Common myeloid progenitor, CD34-positive (primary cell): ENCODE measurements at regions not wholly inside any gene's neighbourhood (a gene's known extent, or its start where the extent isn't known, plus 50 kb on each side); places are given as distances from the start of the nearest gene placed in this dataset.

ENCODE experiments used
- CTCF ChIA-PET: fragments of 350-600 bp; sonication (Branson Sonifier 250); formaldehyde crosslinking; loops from one replicate; lab custom pipeline; 2021; ENCODE audit warnings: antibody characterized with exemption; lab: Charles Lee
- POLR2A ChIA-PET: fragments of 350-600 bp; sonication (Branson Sonifier 250); formaldehyde crosslinking; loops from one replicate; lab custom pipeline; 2021; ENCODE audit warnings: antibody characterized with exemption; lab: Charles Lee
- DNase-seq, 3 donors: peaks; one replicate each; pipeline versions ENCODE4 v3.0.0 to v3.0.0-alpha.2; 2013
- H3K27ac ChIP-seq, 2 experiments: 1 replicate in 1 of 2; 2 replicates in 1 of 2; pipeline ENCODE4 v1.7.0; 2013; ENCODE audit warnings: inconsistent platforms in 2 of 2, low read length in 2 of 2, mild to moderate bottlenecking in 2 of 2, low read depth in 1 of 2, moderate library complexity in 1 of 2; ENCODE audit not compliant: severe bottlenecking in 2 of 2, insufficient read depth in 1 of 2, poor library complexity in 1 of 2
- H3K27me3 ChIP-seq, 5 experiments: replicated peaks in 2 of 5; 1 replicate in 3 of 5; 2 replicates in 2 of 5; pipeline versions ENCODE4 v1.6.1 to v1.7.0; 2013; ENCODE audit warnings: low read length in 4 of 5, mild to moderate bottlenecking in 2 of 5, moderate library complexity in 2 of 5, inconsistent platforms in 1 of 5; ENCODE audit not compliant: insufficient read depth in 5 of 5, control insufficient read depth in 4 of 5
- H3K36me3 ChIP-seq, 4 experiments: 1 replicate in 2 of 4; 2 replicates in 2 of 4; pipeline versions ENCODE4 v1.6.1 to v1.7.0; 2013; ENCODE audit warnings: low read length in 3 of 4, control low read depth in 1 of 4, mild to moderate bottlenecking in 1 of 4; ENCODE audit not compliant: control insufficient read depth in 4 of 4, insufficient read depth in 4 of 4
- H3K4me1 ChIP-seq, 4 experiments: 1 replicate in 3 of 4; 2 replicates in 1 of 4; pipeline versions ENCODE4 v1.6.1 to v1.7.1; 2013; ENCODE audit warnings: low read length in 3 of 4, mild to moderate bottlenecking in 3 of 4, control low read depth in 1 of 4, inconsistent platforms in 1 of 4, moderate library complexity in 1 of 4; ENCODE audit not compliant: control insufficient read depth in 4 of 4, insufficient read depth in 4 of 4; ENCODE audit errors: control extremely low read depth in 1 of 4
- H3K4me3 ChIP-seq, 7 experiments: 1 replicate in 4 of 7; 2 replicates in 3 of 7; pipeline versions ENCODE4 v1.5.1 to v1.7.0; 2013; ENCODE audit warnings: mild to moderate bottlenecking in 7 of 7, low read length in 6 of 7, moderate library complexity in 6 of 7, inconsistent platforms in 2 of 7, low read depth in 2 of 7, control low read depth in 1 of 7; ENCODE audit not compliant: insufficient read depth in 4 of 7, control insufficient read depth in 1 of 7; ENCODE audit errors: extremely low read depth in 1 of 7
- H3K9me3 ChIP-seq, 5 experiments: 1 replicate in 4 of 5; 2 replicates in 1 of 5; pipeline versions ENCODE4 v1.6.1 to v1.7.1; 2013; ENCODE audit warnings: low read length in 4 of 5, mild to moderate bottlenecking in 2 of 5, inconsistent platforms in 1 of 5, low read depth in 1 of 5, moderate library complexity in 1 of 5; ENCODE audit not compliant: control insufficient read depth in 4 of 5, insufficient read depth in 2 of 5; ENCODE audit errors: control extremely low read depth in 1 of 5
- WGBS: methylation state at CpG from one replicate; pipeline ENCODE4 v1.1.5; 2013; ENCODE audit not compliant: insufficient coverage; 5-methylcytosine and 5-hydroxymethylcytosine counted together

DNA sequence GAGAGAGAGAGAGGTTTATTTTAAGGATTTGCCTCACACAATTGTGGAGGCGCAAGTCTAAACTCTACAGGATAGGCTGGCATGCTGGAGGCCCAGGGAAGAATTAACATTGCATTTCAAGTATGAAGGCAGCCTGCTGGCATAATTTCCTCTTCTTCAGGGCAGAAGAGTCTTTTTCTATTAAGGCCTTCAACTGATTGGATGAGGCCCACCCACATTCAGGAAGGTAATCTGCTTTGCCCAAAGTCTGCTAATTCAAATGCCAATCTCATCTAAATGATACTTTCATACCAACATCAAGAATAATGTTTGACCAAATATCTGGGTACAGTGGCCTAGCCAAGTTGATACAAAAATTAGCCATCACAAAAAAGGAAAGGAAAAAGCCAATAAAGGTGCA, 258.1 kb upstream of the MDFIC2 start:
- no peaks in the 10 kb centered on the region for H3K27me3 ChIP-seq
- H3K27ac ChIP-seq, result no peak overlapping the region
- no peaks in the 10 kb centered on the region for H3K4me1 ChIP-seq
- 86% methylated on average over 1 of the region's 1 CpG for WGBS
- H3K9me3 ChIP-seq, result no peaks in the 10 kb centered on the region
- POLR2A ChIA-PET, result no interaction called here
- no peak overlapping the region for H3K4me3 ChIP-seq
- DNase-seq, result no peak
- CTCF ChIA-PET, result no interaction called here
- no peaks in the 10 kb centered on the region for H3K36me3 ChIP-seq

DNA sequence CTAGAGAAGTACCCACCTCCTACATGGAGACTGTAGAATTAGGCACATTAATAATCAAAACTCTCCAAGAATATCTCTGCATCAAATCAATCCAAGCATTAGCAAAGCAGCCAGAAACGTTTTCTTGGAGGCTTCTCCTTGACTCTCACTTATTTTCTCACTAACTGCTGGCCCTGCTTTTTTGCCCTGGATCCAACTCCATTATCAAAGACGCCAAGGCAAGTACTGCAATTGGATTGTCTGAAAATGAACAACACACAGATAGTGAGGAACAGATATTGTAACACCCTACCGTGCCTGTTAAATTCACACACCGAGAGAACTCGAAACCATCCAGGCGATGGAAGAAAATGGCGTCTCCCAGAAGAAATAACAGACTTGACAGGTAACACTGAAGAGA, 256.2 kb upstream of the MDFIC2 start:
- POLR2A ChIA-PET, result no interaction called here

DNA sequence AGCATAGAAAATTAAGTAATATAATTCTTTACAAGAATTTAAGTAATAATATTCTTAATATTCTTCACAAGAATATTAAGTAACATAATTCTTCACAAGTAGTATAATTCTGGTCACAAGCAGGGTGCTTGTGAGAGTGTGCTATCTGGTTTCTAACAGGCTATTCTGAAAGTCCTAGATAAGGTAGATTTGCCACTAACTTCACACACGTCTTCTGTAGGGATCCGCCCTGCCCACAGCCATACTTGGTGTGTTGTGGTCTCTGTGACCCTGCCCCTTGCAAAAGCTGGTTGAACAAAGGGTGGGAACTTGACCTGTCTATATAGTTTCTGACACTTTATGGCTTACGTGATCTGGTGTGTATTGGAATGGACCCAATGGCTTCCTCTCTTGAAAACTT, 253.4 kb upstream of the MDFIC2 start:
- CTCF ChIA-PET, result no interaction called here
- Histone ChIP-seq H3K4me3 (no peak overlapping the region), H3K27ac (no peak overlapping the region), H3K4me1 (no peaks in the 10 kb centered on the region), H3K36me3 (no peaks in the 10 kb centered on the region), H3K27me3 (no peaks in the 10 kb centered on the region), H3K9me3 (peaks cover 0 to 11% (median 0%) of the 10 kb centered on the region in 5 experiments)
- POLR2A ChIA-PET, result interaction anchor here (1.1 kb wide), 1 partner anchor 13 kb away, joined by 3 read pairs; no protein-coding TSS in a partner anchor
- 95% methylated on average over 3 of the region's 3 CpGs for WGBS
- peak; percentile 25 to 73 (median 63) for DNase-seq

More for the DNA sequence above, 256.2 kb upstream of the MDFIC2 start:
- Histone ChIP-seq H3K4me1 (no peaks in the 10 kb centered on the region), H3K36me3 (no peaks in the 10 kb centered on the region), H3K9me3 (peaks cover 0 to 9% (median 0%) of the 10 kb centered on the region in 5 experiments), H3K4me3 (no peak overlapping the region), H3K27me3 (no peaks in the 10 kb centered on the region), H3K27ac (no peak overlapping the region)
- DNase-seq, result no peak
- CTCF ChIA-PET, result no interaction called here
- WGBS, result 98% methylated on average over 7 of the region's 7 CpGs

DNA sequence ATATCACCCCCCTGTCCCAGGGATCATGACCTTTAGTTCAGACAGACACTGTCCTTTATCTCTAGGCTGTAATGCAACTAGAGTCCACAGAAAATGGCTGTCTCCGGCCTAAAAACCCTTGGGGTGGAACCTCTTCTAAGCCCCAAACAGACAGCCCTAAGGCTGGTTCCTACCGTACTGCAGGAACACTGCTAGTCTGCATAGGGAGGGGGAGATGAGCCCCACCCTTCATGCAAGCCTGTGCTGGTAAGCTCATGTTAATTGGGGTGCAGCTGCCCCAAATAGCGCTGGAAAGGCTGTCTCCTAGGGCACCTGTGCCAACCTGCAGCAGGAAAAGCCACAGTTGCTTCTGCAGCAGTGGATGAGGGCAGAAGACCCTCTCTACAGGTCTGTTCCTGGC, 252.1 kb upstream of the MDFIC2 start:
- Histone ChIP-seq H3K4me1 (peaks cover 0 to 3% (median 0%) of the 10 kb centered on the region in 4 experiments), H3K27ac (no peak overlapping the region), H3K36me3 (no peaks in the 10 kb centered on the region), H3K27me3 (no peaks in the 10 kb centered on the region), H3K4me3 (no peak overlapping the region), H3K9me3 (peaks cover 0 to 11% (median 0%) of the 10 kb centered on the region in 5 experiments)
- WGBS, result 96% methylated on average over 2 of the region's 3 CpGs
- POLR2A ChIA-PET, result no interaction called here
- CTCF ChIA-PET, result no interaction called here
- DNase-seq, result no peak

DNA sequence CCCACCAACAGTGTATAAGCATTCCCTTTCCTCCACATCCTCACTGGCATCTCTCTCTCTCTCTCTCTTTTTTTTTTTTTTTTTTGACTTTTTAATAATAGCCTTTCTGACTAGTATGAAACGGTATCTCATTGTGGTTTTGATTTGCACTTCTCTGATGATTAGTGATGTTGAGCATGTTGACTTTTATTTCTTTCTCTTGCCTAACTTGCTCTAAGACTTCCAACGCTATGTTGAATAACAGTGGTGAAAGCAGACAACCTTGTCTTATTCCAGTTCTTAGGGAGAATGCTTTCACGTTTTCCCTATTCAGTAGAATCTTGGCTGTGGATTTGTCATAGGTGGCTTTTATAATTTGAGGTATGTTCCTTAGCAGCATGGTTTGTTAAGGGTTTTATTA, 249.4 kb upstream of the MDFIC2 start:
- Histone ChIP-seq H3K36me3 (no peaks in the 10 kb centered on the region), H3K9me3 (peaks cover 0 to 11% (median 0%) of the 10 kb centered on the region in 5 experiments), H3K4me3 (no peak overlapping the region), H3K4me1 (peaks cover 3 to 24% (median 14%) of the 10 kb centered on the region in 4 experiments), H3K27me3 (no peaks in the 10 kb centered on the region), H3K27ac (no peak overlapping the region)
- WGBS, result 100% methylated on average over 1 of the region's 3 CpGs
- no peak for DNase-seq
- POLR2A ChIA-PET, result no interaction called here
- CTCF ChIA-PET, result no interaction called here

DNA sequence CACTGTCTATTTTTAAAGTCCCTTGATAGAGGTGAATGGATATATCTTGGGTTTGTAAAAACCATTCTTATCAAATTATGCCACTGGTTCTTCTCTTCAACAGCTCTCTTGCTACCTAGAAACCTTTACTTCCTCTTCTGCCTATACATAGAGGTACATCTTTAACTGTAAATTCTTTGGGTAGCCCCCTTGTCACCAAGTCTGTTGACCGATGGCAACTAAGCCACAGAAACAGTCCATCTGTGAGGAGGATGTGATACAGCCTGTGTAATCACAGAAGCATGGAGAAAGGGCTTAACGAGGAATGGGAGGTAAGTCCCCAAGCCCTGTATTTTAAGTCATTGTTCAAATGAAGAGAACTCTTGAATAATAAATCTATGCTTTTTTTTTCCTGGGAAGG, 246.5 kb upstream of the MDFIC2 start:
- Histone ChIP-seq H3K36me3 (no peaks in the 10 kb centered on the region), H3K27ac (no peak overlapping the region), H3K4me1 (peaks cover 3 to 24% (median 14%) of the 10 kb centered on the region in 4 experiments), H3K9me3 (peaks cover 0 to 2% (median 0%) of the 10 kb centered on the region in 5 experiments), H3K27me3 (no peaks in the 10 kb centered on the region), H3K4me3 (no peak overlapping the region)
- no CpG with 5 or more reads among the region's 2 CpGs for WGBS
- peak in 2 of 3 donors; percentile 42 to 77 for DNase-seq
- ChIA-PET CTCF (interaction anchor here (1.9 kb wide), 1 partner anchor 9 kb away, joined by 8 read pairs; no protein-coding TSS in a partner anchor), POLR2A (no interaction called here)

DNA sequence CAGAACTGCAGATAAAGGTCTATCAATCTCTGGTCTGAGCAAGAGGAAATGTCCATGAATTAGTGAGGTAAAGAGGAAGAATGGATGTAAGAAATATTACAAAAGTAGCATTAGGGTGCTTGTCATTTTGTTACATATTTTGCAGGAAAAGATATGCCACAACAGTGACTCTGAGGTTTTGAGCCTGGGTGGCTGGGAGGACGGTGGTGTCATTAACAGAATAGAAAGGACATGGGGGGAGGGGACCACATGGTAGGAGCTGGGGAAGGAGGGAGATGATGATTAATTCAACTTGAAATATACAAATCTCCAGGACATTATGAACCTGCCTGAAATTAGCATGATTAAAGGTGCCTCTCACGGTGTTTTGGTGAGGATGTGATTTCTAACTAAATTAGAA, 245.5 kb upstream of the MDFIC2 start:
- Histone ChIP-seq H3K4me3 (no peak overlapping the region), H3K4me1 (peaks cover 3 to 24% (median 14%) of the 10 kb centered on the region in 4 experiments), H3K36me3 (no peaks in the 10 kb centered on the region), H3K9me3 (no peaks in the 10 kb centered on the region), H3K27ac (no peak overlapping the region), H3K27me3 (no peaks in the 10 kb centered on the region)
- ChIA-PET CTCF (interaction anchor here (1.2 to 1.9 kb wide), 2 partner anchors 8 to 14 kb away, joined by 4 to 8 read pairs; no protein-coding TSS in a partner anchor), POLR2A (no interaction called here)
- WGBS, result 0% methylated on average over 1 of the region's 2 CpGs
- peak; percentile 36 to 89 (median 85) for DNase-seq
